HL-60/S4 treated with retinoic acid at 250 ng/mL for 4 days and 3 days (cell line): ENCODE measurements at regions not wholly inside any gene's neighbourhood (a gene's known extent, or its start where the extent isn't known, plus 50 kb on each side); places are given as distances from the start of the nearest gene placed in this dataset.

Experiments
- in situ Hi-C: fragments of 300-500 bp; cut with MboI; formaldehyde crosslinking; loops from 2 replicates; pipeline ENCODE4 v1.7.0; 2022; ENCODE audit warnings: low sequenced_read_pairs

- in situ Hi-C loops, result no loop called here
These were observed 678.7 kb downstream of the MAT2B start for GRCh38 chr5:164184158-164184557.

GRCh38 chr5:164185000-164185399, 679.6 kb downstream of the MAT2B start:
- in situ Hi-C loops, result no loop called here

- in situ Hi-C loops, result no loop called here
These were observed 681.1 kb downstream of the MAT2B start for GRCh38 chr5:164186550-164186949.

GRCh38 chr5:164187785-164188184, 682.4 kb downstream of the MAT2B start:
- in situ Hi-C loops, result no loop called here

- in situ Hi-C loops, result no loop called here
These were observed 683.3 kb downstream of the MAT2B start for GRCh38 chr5:164188733-164189148.

- in situ Hi-C loops, result no loop called here
These were observed 685.8 kb downstream of the MAT2B start for GRCh38 chr5:164191240-164191639.

GRCh38 chr5:164202338-164202737, 696.9 kb downstream of the MAT2B start:
- in situ Hi-C loops, result no loop called here

GRCh38 chr5:164203581-164204225, 698.3 kb downstream of the MAT2B start:
- in situ Hi-C loops, result no loop called here

GRCh38 chr5:164204338-164204946, 699.0 kb downstream of the MAT2B start:
- in situ Hi-C loops, result no loop called here

- in situ Hi-C loops, result no loop called here
These were observed 700.8 kb downstream of the MAT2B start for GRCh38 chr5:164206196-164206595.

GRCh38 chr5:164207646-164208045, 702.2 kb downstream of the MAT2B start:
- in situ Hi-C loops, result no loop called here

- in situ Hi-C loops, result no loop called here
These were observed 705.1 kb downstream of the MAT2B start for GRCh38 chr5:164210491-164210890.

GRCh38 chr5:164214698-164215097, 709.3 kb downstream of the MAT2B start:
- in situ Hi-C loops, result no loop called here

GRCh38 chr5:164217464-164217863, 712.0 kb downstream of the MAT2B start:
- in situ Hi-C loops, result no loop called here

GRCh38 chr5:164220522-164220921, 715.1 kb downstream of the MAT2B start:
- in situ Hi-C loops, result no loop called here

GRCh38 chr5:164224236-164224635, 718.8 kb downstream of the MAT2B start:
- in situ Hi-C loops, result no loop called here

- in situ Hi-C loops, result no loop called here
These were observed 719.4 kb downstream of the MAT2B start for GRCh38 chr5:164224772-164225171.

GRCh38 chr5:164230341-164230740, 724.9 kb downstream of the MAT2B start:
- in situ Hi-C loops, result no loop called here

GRCh38 chr5:164233791-164234190, 728.4 kb downstream of the MAT2B start:
- in situ Hi-C loops, result no loop called here

- in situ Hi-C loops, result no loop called here
These were observed 728.9 kb downstream of the MAT2B start for GRCh38 chr5:164234321-164234720.

- in situ Hi-C loops, result no loop called here
These were observed 730.0 kb downstream of the MAT2B start for GRCh38 chr5:164235300-164235891.

- in situ Hi-C loops, result no loop called here
These were observed 732.1 kb downstream of the MAT2B start for GRCh38 chr5:164237486-164237885.
